ENCODE measurements at regions not wholly inside any gene's neighbourhood (a gene's known extent, or its start where the extent isn't known, plus 50 kb on each side); places are given as distances from the start of the nearest gene placed in this dataset.

DNA sequence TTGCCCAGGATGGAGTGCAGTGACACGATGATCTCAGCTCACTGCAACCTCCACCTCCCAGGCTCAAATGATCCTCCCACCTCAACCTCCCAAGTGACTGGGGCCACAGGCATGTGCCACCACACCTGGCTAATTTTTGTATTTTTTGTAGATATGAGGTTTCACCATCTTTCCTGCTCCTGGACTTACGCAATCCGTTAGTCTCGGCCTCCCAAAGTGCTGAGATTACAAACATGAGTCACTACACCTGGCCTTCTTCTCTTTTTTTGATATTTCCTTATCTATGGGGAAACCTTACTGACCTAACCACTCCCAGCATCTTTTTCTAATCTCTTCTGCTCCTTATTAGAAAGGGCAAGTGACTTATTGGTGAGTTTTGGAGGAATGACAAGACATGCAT, 121.7 kb upstream of the CHORDC1 start:
- TF ChIP-seq POLR2AphosphoS5 (IDR thresholded peaks at IDR 0.05; ENCODE audit: low read depth, low read length) = no peak
- TF ChIP-seq REST (IDR thresholded peaks at IDR 0.05; ENCODE audit: insufficient read depth in 1 of 2, low read depth in 2 of 2, low read length in 2 of 2) = no peak
- TF ChIP-seq FOXP2 (optimal IDR thresholded peaks at IDR 0.05; ENCODE audit: borderline replicate concordance, extremely low read depth, extremely low read length, insufficient read depth) = no peak
- TF ChIP-seq SIN3A (IDR thresholded peaks at IDR 0.05; ENCODE audit: borderline replicate concordance, insufficient read depth, low read length) = no peak
- TF ChIP-seq TAF1 (IDR thresholded peaks at IDR 0.05; ENCODE audit: borderline replicate concordance, insufficient read depth, low read length) = no peak

GRCh38 chr11:90343673-90344072, 120.8 kb upstream of the CHORDC1 start:
- no peak for TF ChIP-seq TAF1 (IDR thresholded peaks at IDR 0.05; ENCODE audit: borderline replicate concordance, insufficient read depth, low read length)
- TF ChIP-seq POLR2AphosphoS5 (IDR thresholded peaks at IDR 0.05; ENCODE audit: low read depth, low read length) = no peak
- TF ChIP-seq REST (IDR thresholded peaks at IDR 0.05; ENCODE audit: insufficient read depth in 1 of 2, low read depth in 2 of 2, low read length in 2 of 2) = no peak
- no peak for TF ChIP-seq FOXP2 (optimal IDR thresholded peaks at IDR 0.05; ENCODE audit: borderline replicate concordance, extremely low read depth, extremely low read length, insufficient read depth)
- TF ChIP-seq SIN3A (IDR thresholded peaks at IDR 0.05; ENCODE audit: borderline replicate concordance, insufficient read depth, low read length) = no peak

GRCh38 chr11:90341986-90342385, 119.1 kb upstream of the CHORDC1 start:
- no peak for TF ChIP-seq SIN3A (IDR thresholded peaks at IDR 0.05; ENCODE audit: borderline replicate concordance, insufficient read depth, low read length)
- TF ChIP-seq REST (IDR thresholded peaks at IDR 0.05; ENCODE audit: insufficient read depth in 1 of 2, low read depth in 2 of 2, low read length in 2 of 2) = no peak
- no peak for TF ChIP-seq FOXP2 (optimal IDR thresholded peaks at IDR 0.05; ENCODE audit: borderline replicate concordance, extremely low read depth, extremely low read length, insufficient read depth)
- no peak for TF ChIP-seq TAF1 (IDR thresholded peaks at IDR 0.05; ENCODE audit: borderline replicate concordance, insufficient read depth, low read length)
- no peak for TF ChIP-seq POLR2AphosphoS5 (IDR thresholded peaks at IDR 0.05; ENCODE audit: low read depth, low read length)

DNA sequence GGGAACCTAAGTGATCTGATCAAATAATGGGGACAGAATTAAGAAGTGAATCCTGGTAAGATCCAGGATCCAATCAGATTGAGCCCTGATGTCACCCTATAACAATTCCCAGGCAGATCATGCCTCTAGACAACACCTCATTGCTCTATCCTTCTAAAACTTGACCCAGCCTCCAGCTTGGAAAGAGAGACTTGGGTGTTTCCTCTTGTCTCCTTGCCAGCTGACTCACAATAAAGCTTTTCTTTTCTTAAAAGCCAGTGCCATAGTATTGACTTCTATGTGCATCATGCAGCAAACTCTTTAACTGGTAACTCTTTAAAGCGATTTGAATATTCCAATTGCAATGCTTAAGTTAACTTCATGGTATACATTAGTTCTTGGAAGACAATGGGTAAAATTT, 109.6 kb upstream of the CHORDC1 start:
- TF ChIP-seq REST (IDR thresholded peaks at IDR 0.05; ENCODE audit: insufficient read depth in 1 of 2, low read depth in 2 of 2, low read length in 2 of 2) (no peak), POLR2AphosphoS5 (IDR thresholded peaks at IDR 0.05; ENCODE audit: low read depth, low read length) (no peak), SIN3A (IDR thresholded peaks at IDR 0.05; ENCODE audit: borderline replicate concordance, insufficient read depth, low read length) (no peak), FOXP2 (optimal IDR thresholded peaks at IDR 0.05; ENCODE audit: borderline replicate concordance, extremely low read depth, extremely low read length, insufficient read depth) (no peak)

GRCh38 chr11:90330632-90331031, 107.8 kb upstream of the CHORDC1 start:
- no peak for TF ChIP-seq SIN3A (IDR thresholded peaks at IDR 0.05; ENCODE audit: borderline replicate concordance, insufficient read depth, low read length)
- no peak for TF ChIP-seq POLR2AphosphoS5 (IDR thresholded peaks at IDR 0.05; ENCODE audit: low read depth, low read length)
- no peak for TF ChIP-seq FOXP2 (optimal IDR thresholded peaks at IDR 0.05; ENCODE audit: borderline replicate concordance, extremely low read depth, extremely low read length, insufficient read depth)
- no peak for TF ChIP-seq REST (IDR thresholded peaks at IDR 0.05; ENCODE audit: insufficient read depth in 1 of 2, low read depth in 2 of 2, low read length in 2 of 2)
- TF ChIP-seq TAF1 (IDR thresholded peaks at IDR 0.05; ENCODE audit: borderline replicate concordance, insufficient read depth, low read length) = no peak
